ENCODE measurements at regions not wholly inside any gene's neighbourhood (a gene's known extent, or its start where the extent isn't known, plus 50 kb on each side); places are given as distances from the start of the nearest gene placed in this dataset.

DNA sequence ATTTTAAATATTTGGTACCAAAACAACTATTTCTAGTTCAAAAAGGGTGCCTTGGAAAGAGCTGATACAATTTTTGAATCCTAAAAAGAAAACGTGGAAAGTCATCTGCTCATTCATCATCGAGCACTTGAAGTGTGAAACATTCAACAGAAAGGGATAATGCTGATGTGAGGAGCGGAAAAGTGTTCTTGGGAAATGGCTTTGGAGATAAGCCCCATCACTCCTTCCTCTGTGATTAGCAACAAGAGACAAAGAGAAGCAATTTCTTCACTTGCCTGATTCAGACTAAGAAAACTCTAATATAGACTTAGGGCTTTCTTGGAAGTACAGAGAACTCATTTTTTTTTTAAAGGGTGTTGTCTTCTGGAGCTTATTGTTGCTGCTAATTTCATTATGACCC lies 74.9 kb downstream of the C9orf152 start:
- no peak for DNase-seq (ENCODE audit: low read depth in 2 of 2, low spot score in 1 of 2)

DNA sequence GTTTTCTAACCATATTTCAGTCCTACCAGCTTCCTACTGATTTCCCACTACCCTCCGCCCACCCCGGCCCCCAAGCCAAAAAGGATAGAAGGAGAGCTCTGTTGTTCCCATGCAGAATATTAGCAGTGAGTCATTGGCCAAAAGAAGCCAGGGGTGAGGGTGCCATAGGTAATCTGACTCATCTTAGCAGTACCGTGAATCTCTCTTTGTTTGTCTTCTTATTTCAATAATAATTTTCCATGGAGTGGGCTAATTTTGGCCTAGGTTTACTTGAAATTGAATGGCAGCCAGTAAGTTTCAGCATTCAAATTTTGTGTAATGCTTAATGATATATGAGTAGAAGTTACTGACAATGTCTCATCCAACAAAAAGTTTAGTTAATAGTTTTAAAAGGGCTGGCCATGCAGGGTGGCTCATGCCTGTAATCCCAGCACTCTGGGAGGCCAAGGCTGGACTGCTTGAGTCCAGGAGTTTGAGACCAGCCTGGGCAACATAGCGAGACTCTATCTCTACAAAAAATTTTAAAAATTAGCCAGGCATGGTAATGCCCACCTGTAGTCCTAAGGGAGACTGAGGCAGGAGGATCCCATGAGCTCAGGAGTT lies 74.2 kb downstream of the C9orf152 start:
- DNase-seq (ENCODE audit: low read depth in 2 of 2, low spot score in 1 of 2): no peak

GRCh38 chr9:110135846-110136245 lies 72.1 kb downstream of the C9orf152 start:
- no peak for DNase-seq (ENCODE audit: low read depth in 2 of 2, low spot score in 1 of 2)

DNA sequence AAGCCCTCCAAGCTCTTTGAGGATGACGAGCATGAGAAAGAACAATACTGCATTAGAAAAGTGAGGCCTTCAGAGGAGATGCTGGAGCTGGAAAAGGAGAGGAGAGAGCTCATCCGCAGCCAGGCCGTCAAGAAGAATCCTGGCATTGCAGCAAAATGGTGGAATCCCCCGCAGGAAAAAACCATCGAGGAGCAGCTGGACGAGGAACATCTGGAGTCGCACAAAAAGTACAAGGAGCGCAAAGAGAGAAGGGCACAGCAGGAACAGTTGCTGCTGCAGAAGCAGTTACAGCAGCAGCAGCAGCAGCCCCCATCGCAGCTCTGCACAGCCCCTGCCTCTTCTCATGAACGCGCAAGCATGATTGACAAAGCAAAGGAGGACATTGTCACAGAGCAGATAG lies 71.2 kb downstream of the C9orf152 start:
- DNase-seq (ENCODE audit: low read depth in 2 of 2, low spot score in 1 of 2): no peak

GRCh38 chr9:110140276-110140675 lies 67.7 kb downstream of the C9orf152 start:
- no peak for DNase-seq (ENCODE audit: low read depth in 2 of 2, low spot score in 1 of 2)

- no peak for DNase-seq (ENCODE audit: low read depth in 2 of 2, low spot score in 1 of 2)
These were observed 66.6 kb downstream of the C9orf152 start for GRCh38 chr9:110141227-110141793.

- no peak for DNase-seq (ENCODE audit: low read depth in 2 of 2, low spot score in 1 of 2)
These were observed 65.7 kb downstream of the C9orf152 start for GRCh38 chr9:110142253-110142652.

DNA sequence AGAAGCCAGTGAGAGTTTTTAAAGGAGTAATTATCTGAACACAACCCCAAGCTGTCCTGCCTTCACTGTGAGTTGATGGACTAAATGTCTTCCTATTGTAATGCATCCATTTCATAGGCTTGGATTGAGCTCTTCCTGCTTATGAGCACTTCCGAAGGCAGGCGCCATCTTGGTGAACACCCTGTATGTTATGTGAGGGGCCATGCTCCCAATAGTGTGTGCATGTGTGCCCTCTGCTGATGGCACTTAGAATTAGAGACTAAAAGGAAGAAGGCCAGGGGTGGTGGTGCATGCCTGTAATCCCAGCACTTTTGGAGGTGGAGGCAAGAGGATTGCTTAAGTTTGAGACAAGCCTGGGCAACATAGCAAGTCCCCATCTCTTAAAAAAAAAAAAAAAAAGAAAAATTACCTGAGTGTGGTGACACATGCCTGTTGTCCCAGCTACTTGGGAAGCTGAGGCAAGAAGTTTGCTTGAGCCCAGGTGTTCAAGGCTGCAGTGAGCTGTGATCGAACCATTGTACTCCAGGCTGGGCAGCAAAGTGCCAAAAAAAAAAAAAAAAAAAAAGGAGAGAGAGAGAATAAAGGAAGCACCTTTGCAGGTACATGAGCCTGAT lies 65.0 kb downstream of the C9orf152 start:
- DNase-seq (ENCODE audit: low read depth in 2 of 2, low spot score in 1 of 2): no peak

DNA sequence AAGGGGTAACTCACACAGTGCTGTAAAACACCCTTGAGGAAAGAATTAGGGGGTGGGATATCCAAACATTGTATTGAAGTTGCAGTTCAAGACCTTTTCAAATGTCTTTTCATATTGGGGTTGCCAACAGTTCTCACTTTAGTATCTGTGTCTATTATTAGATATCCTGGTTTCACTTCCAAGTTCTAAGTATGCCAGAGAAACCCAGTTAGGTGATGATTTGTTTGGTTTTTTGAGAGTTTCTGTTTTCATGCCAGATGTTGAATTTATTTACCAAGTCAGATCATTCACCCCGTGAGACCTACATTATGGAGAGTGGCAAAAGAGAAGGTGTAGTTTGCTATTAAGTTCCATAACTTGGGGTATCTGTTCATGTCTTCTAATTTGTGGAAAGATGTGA lies 64.5 kb downstream of the C9orf152 start:
- DNase-seq (ENCODE audit: low read depth in 2 of 2, low spot score in 1 of 2): no peak

DNA sequence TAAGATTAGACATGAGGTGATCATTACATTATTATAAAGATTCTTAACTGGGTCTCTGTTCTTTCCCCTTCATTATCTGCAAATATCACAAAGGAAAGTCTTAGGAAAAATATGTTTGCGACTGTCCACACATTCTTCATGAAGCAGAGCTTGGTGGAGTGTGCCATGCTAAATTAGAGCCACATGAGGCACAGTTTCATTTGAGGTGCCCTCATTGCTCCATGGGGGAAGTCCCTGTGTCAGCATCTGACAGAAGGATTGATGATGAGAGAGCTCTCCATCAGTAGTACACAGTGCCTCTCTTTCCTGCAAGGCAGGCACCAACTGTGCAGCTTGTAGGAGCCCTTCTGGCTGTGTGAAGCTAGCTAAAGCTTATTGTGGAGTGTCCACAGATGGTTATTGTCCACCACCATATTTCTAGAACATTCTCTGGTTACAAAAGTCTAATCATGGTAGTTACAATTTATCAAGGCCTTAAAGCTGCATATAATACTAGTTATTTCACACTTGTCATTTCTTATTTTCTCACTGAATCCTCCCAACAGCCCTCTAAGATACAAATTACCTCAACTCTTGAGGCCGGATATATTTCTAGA lies 63.9 kb downstream of the C9orf152 start:
- DNase-seq (ENCODE audit: low read depth in 2 of 2, low spot score in 1 of 2): no peak

GRCh38 chr9:110146373-110146772 lies 61.6 kb downstream of the C9orf152 start:
- DNase-seq (ENCODE audit: low read depth in 2 of 2, low spot score in 1 of 2): no peak

- no peak for DNase-seq (ENCODE audit: low read depth in 2 of 2, low spot score in 1 of 2)
These were observed 59.6 kb downstream of the C9orf152 start for GRCh38 chr9:110148384-110148783.

DNA sequence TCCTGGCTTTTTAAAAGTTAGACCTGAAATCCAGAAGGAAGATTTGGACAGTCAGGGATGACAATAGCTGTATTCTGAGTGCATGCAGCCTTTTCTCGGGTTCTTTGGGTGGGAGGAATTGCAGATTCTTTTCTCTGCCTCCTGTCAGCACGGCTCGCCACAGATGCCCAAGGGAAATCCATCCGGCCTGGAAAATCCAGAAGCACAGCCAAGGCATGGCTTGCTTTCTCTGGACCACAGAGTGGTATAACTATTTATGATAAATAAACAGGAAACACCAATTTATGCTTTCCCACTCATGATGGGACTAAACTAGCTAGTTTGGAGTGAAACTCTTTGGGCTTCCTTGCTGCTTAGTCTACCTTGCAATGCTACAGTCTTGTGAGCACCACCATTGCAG lies 59.1 kb downstream of the C9orf152 start:
- DNase-seq (ENCODE audit: low read depth in 2 of 2, low spot score in 1 of 2): no peak

Data from stimulated activated CD8-positive, alpha-beta memory T cell treated with anti-CD3 and anti-CD28 coated beads, Interleukin-4, amount 100 ng/mL, for 4 hours (primary cell).